OCI-LY7 (cell line): ENCODE measurements at regions not wholly inside any gene's neighbourhood (a gene's known extent, or its start where the extent isn't known, plus 50 kb on each side); places are given as distances from the start of the nearest gene placed in this dataset.

Source experiments
- EZH2phosphoT487 ChIP-seq: fragments of 200-600 bp; sonication (generic); IDR thresholded peaks from 2 replicates; pipeline ENCODE4 v1.6.1; 2018; ENCODE audit warnings: low read depth, borderline replicate concordance, mild to moderate bottlenecking, mixed run types, antibody characterized with exemption, low read length, moderate library complexity, mixed read lengths
- TF ChIP-seq, protein P1 (sequence below): fragments of 200-600 bp; sonication (generic); conservative IDR thresholded peaks from 2 replicates; pipeline ENCODE4 v1.5.1; 2014; ENCODE audit warnings: mild to moderate bottlenecking, antibody characterized with exemption, low read length, moderate library complexity, mixed read lengths

DNA sequence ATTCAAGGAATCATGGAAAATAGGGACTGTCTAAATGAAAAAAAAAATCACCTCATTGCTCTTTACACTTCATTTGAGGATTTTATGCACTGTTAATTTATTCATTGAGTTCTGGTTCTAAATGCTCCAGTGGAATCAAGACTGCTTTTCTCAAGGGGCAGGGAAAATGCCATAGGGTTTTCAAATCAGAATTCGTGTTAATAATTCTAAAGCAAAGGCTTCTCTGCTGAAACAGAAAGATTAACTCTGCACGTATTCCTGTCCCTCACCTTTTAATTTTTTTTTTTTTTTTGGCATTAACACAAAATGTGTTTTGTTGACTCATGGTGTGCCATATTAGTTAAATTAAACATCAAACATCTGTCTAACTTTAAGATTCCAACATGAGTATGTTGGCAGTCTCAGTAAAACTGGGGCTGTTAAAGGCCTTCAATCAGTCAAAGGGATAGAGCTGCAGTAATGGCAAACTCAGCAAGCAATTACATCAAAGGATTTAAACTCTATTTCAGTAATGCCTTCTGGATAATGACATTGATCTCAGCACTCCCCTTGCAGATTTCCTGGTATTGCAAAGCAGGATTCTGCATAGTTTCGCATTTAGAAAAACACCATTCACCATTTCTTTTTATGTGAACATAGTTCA, 878.1 kb downstream of the RAPGEF2 start:
- TF ChIP-seq, protein P1, sequence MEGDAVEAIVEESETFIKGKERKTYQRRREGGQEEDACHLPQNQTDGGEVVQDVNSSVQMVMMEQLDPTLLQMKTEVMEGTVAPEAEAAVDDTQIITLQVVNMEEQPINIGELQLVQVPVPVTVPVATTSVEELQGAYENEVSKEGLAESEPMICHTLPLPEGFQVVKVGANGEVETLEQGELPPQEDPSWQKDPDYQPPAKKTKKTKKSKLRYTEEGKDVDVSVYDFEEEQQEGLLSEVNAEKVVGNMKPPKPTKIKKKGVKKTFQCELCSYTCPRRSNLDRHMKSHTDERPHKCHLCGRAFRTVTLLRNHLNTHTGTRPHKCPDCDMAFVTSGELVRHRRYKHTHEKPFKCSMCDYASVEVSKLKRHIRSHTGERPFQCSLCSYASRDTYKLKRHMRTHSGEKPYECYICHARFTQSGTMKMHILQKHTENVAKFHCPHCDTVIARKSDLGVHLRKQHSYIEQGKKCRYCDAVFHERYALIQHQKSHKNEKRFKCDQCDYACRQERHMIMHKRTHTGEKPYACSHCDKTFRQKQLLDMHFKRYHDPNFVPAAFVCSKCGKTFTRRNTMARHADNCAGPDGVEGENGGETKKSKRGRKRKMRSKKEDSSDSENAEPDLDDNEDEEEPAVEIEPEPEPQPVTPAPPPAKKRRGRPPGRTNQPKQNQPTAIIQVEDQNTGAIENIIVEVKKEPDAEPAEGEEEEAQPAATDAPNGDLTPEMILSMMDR: no peak
- TF ChIP-seq EZH2phosphoT487: no peak
